Pons (tissue), 1 donor: ENCODE measurements at regions not wholly inside any gene's neighbourhood (a gene's known extent, or its start where the extent isn't known, plus 50 kb on each side); places are given as distances from the start of the nearest gene placed in this dataset.

ENCODE experiments used
- DNase-seq: peaks from one replicate; pipeline ENCODE4 v3.0.0-alpha.2; 2016; ENCODE audit warnings: low spot score

GRCh38 chr1:34270181-34270580, 93.5 kb downstream of the C1orf94 start:
- no peak for DNase-seq

GRCh38 chr1:34272152-34272551, 95.4 kb downstream of the C1orf94 start:
- no peak for DNase-seq

- DNase-seq: no peak
These were observed 98.4 kb downstream of the C1orf94 start for GRCh38 chr1:34275150-34275549.

GRCh38 chr1:34276606-34277005, 99.9 kb downstream of the C1orf94 start:
- DNase-seq: no peak

- no peak for DNase-seq
These were observed 100.4 kb downstream of the C1orf94 start for GRCh38 chr1:34277150-34277549.

GRCh38 chr1:34278211-34278610, 101.5 kb downstream of the C1orf94 start:
- DNase-seq: no peak

GRCh38 chr1:34279971-34280370, 103.3 kb downstream of the C1orf94 start:
- no peak for DNase-seq

- no peak for DNase-seq
These were observed 103.8 kb downstream of the C1orf94 start for GRCh38 chr1:34280509-34280908.

- DNase-seq: no peak
These were observed 106.4 kb downstream of the C1orf94 start for GRCh38 chr1:34283142-34283541.

- no peak for DNase-seq
These were observed 109.8 kb downstream of the C1orf94 start for GRCh38 chr1:34286511-34286910.

GRCh38 chr1:34290831-34291230, 114.1 kb downstream of the C1orf94 start:
- no peak for DNase-seq

- DNase-seq: no peak
These were observed 115.8 kb downstream of the C1orf94 start for GRCh38 chr1:34292472-34292871.

GRCh38 chr1:34296059-34296458, 119.4 kb downstream of the C1orf94 start:
- no peak for DNase-seq

- no peak for DNase-seq
These were observed 126.1 kb downstream of the C1orf94 start for GRCh38 chr1:34302798-34303197.

GRCh38 chr1:34303218-34303617, 126.5 kb downstream of the C1orf94 start:
- no peak for DNase-seq

GRCh38 chr1:34306568-34306967, 129.9 kb downstream of the C1orf94 start:
- DNase-seq: no peak

- DNase-seq: no peak
These were observed 135.7 kb downstream of the C1orf94 start for GRCh38 chr1:34312359-34312758.

GRCh38 chr1:34315974-34316373, 139.3 kb downstream of the C1orf94 start:
- no peak for DNase-seq

- DNase-seq: no peak
These were observed 140.1 kb downstream of the C1orf94 start for GRCh38 chr1:34316773-34317172.

- DNase-seq: no peak
These were observed 142.5 kb downstream of the C1orf94 start for GRCh38 chr1:34319218-34319617.

- no peak for DNase-seq
These were observed 143.5 kb downstream of the C1orf94 start for GRCh38 chr1:34320053-34320669.

- no peak for DNase-seq
These were observed 146.3 kb downstream of the C1orf94 start for GRCh38 chr1:34322969-34323368.

GRCh38 chr1:34324879-34325440, 148.3 kb downstream of the C1orf94 start:
- DNase-seq: no peak

GRCh38 chr1:34328281-34328799, 151.6 kb downstream of the C1orf94 start:
- DNase-seq: no peak
